Epithelial cell of proximal tubule (primary cell): ENCODE measurements at regions not wholly inside any gene's neighbourhood (a gene's known extent, or its start where the extent isn't known, plus 50 kb on each side); places are given as distances from the start of the nearest gene placed in this dataset.

Source experiments
- DNase-seq: peaks from one replicate; pipeline ENCODE4 v3.0.0-alpha.2; 2011; ENCODE audit warnings: low read depth
- H3K4me3 ChIP-seq: 2 replicates; pipeline ENCODE4 v1.5.1; 2011; ENCODE audit warnings: low read depth, mild to moderate bottlenecking, low read length
- TF ChIP-seq, protein P1 (sequence below): conservative IDR thresholded peaks from 2 replicates; pipeline ENCODE4 v1.5.1; 2012; ENCODE audit warnings: low read depth, mild to moderate bottlenecking, low read length

GRCh38 chr5:109924237-109925107 lies 234.7 kb downstream of the MAN2A1 start:
- no peak overlapping the region for H3K4me3 ChIP-seq
- TF ChIP-seq, protein P1, sequence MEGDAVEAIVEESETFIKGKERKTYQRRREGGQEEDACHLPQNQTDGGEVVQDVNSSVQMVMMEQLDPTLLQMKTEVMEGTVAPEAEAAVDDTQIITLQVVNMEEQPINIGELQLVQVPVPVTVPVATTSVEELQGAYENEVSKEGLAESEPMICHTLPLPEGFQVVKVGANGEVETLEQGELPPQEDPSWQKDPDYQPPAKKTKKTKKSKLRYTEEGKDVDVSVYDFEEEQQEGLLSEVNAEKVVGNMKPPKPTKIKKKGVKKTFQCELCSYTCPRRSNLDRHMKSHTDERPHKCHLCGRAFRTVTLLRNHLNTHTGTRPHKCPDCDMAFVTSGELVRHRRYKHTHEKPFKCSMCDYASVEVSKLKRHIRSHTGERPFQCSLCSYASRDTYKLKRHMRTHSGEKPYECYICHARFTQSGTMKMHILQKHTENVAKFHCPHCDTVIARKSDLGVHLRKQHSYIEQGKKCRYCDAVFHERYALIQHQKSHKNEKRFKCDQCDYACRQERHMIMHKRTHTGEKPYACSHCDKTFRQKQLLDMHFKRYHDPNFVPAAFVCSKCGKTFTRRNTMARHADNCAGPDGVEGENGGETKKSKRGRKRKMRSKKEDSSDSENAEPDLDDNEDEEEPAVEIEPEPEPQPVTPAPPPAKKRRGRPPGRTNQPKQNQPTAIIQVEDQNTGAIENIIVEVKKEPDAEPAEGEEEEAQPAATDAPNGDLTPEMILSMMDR = no peak
- no peak for DNase-seq

DNA sequence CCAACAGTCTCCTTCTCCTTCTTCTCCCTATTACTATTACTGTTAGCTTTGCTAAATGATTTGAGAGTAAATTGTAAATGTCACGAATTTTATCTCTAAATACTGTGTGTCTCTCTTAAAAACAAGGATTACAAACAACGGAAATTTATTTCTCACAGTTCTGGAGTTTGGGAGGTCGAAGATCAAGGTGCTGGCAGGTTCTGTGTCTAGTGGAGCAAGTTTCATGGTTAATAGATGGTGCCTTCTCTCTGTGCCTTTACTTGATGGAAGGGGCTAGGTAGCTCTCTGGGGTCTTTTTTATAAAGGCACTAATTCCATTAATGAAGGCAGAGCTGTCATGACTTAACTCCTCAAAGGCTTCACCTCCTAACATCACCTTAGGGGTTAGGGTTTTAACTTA lies 237.9 kb downstream of the MAN2A1 start:
- DNase-seq = no peak
- H3K4me3 ChIP-seq = no peak overlapping the region
- TF ChIP-seq, protein P1 = no peak

GRCh38 chr5:109928046-109928445 lies 238.3 kb downstream of the MAN2A1 start:
- TF ChIP-seq, protein P1 = no peak
- no peak for DNase-seq
- H3K4me3 ChIP-seq = no peak overlapping the region

DNA sequence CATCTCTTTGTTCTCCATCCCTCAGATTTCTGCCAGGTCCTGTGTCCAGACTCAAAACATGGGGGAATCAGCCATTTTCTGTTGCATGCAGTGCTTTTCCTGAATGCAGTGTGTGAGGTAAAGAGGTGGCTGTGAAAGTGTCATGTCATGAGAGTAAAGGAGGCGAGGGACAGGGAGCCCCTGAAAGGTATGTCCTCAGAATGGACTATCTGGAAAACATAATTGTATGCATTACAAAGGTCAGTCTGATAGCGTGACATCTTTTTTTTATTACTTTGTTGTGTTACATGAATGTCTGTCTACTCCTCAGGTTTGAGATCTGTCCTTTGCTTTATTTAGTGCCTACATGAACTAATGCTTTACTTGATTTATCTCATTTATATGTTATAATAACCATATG lies 239.1 kb downstream of the MAN2A1 start:
- DNase-seq = no peak

DNA sequence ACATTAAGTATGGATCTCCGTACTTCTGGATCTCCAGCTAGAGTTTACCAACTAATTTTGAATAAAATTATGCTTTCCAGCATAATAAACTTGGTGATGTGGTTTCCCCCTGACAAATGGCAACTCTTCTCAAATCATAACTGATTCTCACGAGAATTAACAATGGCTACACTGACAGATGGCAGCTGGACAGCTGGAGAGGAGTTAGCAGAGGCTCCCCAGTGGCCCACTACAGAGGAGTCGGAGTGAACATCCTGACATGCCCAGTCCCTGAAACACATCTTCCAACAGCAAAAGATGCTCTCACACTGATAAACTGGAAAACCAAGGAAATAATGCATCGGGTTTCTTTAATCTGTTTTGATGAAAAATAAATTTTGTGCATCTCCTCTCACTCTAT lies 239.6 kb downstream of the MAN2A1 start:
- no peak overlapping the region for H3K4me3 ChIP-seq
- TF ChIP-seq, protein P1 = no peak
- no peak for DNase-seq

More for the DNA sequence above, 239.1 kb downstream of the MAN2A1 start:
- H3K4me3 ChIP-seq = no peak overlapping the region
- TF ChIP-seq, protein P1 = no peak

DNA sequence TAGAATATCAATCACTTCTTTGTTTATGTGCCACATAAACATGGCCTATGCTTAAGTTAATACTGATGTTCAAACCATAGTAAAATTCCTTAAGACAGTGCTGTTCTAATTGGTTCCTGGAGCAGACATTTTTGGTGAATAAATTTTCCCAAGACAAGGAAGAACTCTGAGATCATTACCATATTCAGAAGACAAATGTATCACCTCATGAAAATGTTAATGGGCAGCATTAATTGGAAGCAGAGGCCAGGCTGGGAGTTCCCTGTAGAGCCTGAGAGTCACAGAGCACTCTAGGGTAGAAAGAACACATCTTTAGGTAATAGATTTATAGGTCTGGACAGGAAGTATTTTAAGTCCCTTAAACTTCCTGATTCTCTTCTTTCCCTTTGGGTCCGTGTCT lies 240.2 kb downstream of the MAN2A1 start:
- TF ChIP-seq, protein P1 = no peak
- no peak for DNase-seq

DNA sequence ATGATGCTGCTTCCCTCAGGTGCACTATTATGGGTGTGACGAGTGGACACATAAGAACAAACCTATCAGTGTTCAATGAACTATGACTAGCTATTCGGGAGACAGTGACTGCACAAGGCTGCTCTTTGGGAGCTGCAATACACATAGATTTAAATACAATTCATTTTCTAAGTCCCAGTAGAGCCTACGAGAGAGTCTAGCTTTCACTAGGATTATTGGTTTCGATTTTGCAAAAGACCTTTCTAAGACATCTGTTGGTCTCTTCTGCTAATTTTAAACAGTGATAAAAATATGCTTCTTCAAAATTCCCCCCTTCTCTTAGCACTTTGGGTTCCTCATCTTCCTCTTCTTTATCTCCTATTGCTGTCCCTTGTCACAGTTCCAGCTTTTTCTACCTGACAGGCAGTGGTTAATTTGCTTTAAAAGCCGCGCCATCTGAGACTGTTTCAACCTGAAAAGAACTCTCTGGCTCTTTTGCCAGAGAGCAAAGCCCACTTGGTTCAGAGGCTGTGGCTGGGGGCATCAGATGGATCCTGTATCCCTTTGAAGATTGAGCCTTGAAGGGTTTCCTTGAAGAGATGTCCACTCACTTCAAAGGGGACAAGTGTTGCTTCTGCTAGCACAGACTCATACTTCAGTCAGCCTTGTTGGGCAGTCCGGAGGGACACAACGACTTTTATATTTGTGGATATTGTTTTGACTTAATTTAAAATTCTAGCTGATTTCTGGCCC lies 241.5 kb downstream of the MAN2A1 start:
- no peak for DNase-seq
- no peak overlapping the region for H3K4me3 ChIP-seq
- TF ChIP-seq, protein P1 = no peak

More for the DNA sequence above, 240.2 kb downstream of the MAN2A1 start:
- no peak overlapping the region for H3K4me3 ChIP-seq
